ENCODE measurements at regions not wholly inside any gene's neighbourhood (a gene's known extent, or its start where the extent isn't known, plus 50 kb on each side); places are given as distances from the start of the nearest gene placed in this dataset.

GRCh38 chr5:135173662-135174290, 139.7 kb upstream of the PITX1 start:
- TF ChIP-seq CTCF (IDR thresholded peaks at IDR 0.05 in 4 of 5, conservative IDR thresholded peaks at IDR 0.05 in 1 of 5), result no peak
- no peak for TF ChIP-seq POLR2A (IDR thresholded peaks at IDR 0.05)
